ENCODE measurements at regions not wholly inside any gene's neighbourhood (a gene's known extent, or its start where the extent isn't known, plus 50 kb on each side); places are given as distances from the start of the nearest gene placed in this dataset.

DNA sequence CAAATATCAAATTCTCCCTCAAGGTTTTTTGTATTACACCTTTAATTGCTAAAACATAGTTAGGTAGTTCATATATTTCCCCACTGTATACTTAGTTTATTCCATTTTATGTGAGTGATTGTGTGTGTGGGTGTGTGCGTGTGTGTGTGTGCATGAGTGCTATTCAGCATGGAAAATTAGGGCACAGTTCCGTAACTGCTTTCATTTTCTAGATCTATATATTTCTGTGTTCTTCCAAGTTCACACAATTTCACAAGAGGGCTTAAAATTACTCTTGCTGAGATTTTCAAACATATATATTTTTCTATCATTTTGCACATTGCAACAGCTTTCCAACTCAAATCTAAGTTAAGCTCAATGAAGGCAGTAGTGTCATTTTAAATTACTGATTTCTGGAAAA lies 782.9 kb upstream of the SOX9 start:
- intact Hi-C loops (cut with micrococcal nuclease), result no loop called here
- Histone ChIP-seq H3K4me3 (no peak overlapping the region), H3K36me3 (no peaks in the 10 kb centered on the region), H3K9me3 (replicated peaks) (no peaks in the 10 kb centered on the region), H3K27ac (replicated peaks) (no peak overlapping the region), H3K4me1 (no peaks in the 10 kb centered on the region), H3K27me3 (ENCODE audit: low read depth) (no peaks in the 10 kb centered on the region)
- DNase-seq, result no peak
- TF ChIP-seq CTCF (IDR thresholded peaks at IDR 0.05; ENCODE audit: borderline replicate concordance), result no peak

DNA sequence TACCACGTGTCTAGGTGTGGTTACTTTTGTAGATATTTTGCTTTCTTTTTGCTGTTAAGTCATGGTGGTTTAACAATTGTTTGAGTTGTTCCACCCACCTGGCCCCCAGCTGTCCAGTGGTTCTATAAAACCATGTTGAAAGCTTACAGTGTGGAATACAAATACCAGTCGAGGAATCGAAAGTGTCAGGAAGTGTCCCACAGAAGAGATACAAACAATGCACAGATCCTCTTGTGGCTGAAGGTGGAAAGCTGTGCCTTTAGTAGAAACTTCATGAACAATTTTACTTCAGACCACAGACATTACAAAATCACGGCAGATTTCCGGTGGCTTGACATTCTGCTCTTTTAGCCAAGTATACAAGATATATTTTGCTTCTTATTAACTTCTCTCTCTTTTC lies 782.4 kb upstream of the SOX9 start:
- intact Hi-C loops (cut with micrococcal nuclease), result no loop called here
- no peak overlapping the region for H3K4me3 ChIP-seq
- H3K9me3 ChIP-seq (replicated peaks), result no peaks in the 10 kb centered on the region
- H3K36me3 ChIP-seq, result no peaks in the 10 kb centered on the region
- H3K4me1 ChIP-seq, result no peaks in the 10 kb centered on the region
- H3K27ac ChIP-seq (replicated peaks), result no peak overlapping the region
- no peaks in the 10 kb centered on the region for H3K27me3 ChIP-seq (ENCODE audit: low read depth)
- DNase-seq, result no peak
- TF ChIP-seq CTCF (IDR thresholded peaks at IDR 0.05; ENCODE audit: borderline replicate concordance), result no peak

GRCh38 chr17:71339206-71339605 lies 781.6 kb upstream of the SOX9 start:
- TF ChIP-seq CTCF (IDR thresholded peaks at IDR 0.05; ENCODE audit: borderline replicate concordance), result no peak
- no peaks in the 10 kb centered on the region for H3K9me3 ChIP-seq (replicated peaks)
- DNase-seq, result no peak
- no peak overlapping the region for H3K4me3 ChIP-seq
- H3K4me1 ChIP-seq, result no peaks in the 10 kb centered on the region
- no peak overlapping the region for H3K27ac ChIP-seq (replicated peaks)
- H3K27me3 ChIP-seq (ENCODE audit: low read depth), result no peaks in the 10 kb centered on the region
- intact Hi-C loops (cut with micrococcal nuclease), result no loop called here
- H3K36me3 ChIP-seq, result no peaks in the 10 kb centered on the region

GRCh38 chr17:71342737-71343136 lies 778.1 kb upstream of the SOX9 start:
- intact Hi-C loops (cut with micrococcal nuclease), result no loop called here
- no peaks in the 10 kb centered on the region for H3K27me3 ChIP-seq (ENCODE audit: low read depth)
- H3K4me3 ChIP-seq, result no peak overlapping the region
- DNase-seq, result no peak
- H3K9me3 ChIP-seq (replicated peaks), result no peaks in the 10 kb centered on the region
- no peak for TF ChIP-seq CTCF (IDR thresholded peaks at IDR 0.05; ENCODE audit: borderline replicate concordance)
- H3K27ac ChIP-seq (replicated peaks), result no peak overlapping the region
- H3K4me1 ChIP-seq, result no peaks in the 10 kb centered on the region
- H3K36me3 ChIP-seq, result no peaks in the 10 kb centered on the region

DNA sequence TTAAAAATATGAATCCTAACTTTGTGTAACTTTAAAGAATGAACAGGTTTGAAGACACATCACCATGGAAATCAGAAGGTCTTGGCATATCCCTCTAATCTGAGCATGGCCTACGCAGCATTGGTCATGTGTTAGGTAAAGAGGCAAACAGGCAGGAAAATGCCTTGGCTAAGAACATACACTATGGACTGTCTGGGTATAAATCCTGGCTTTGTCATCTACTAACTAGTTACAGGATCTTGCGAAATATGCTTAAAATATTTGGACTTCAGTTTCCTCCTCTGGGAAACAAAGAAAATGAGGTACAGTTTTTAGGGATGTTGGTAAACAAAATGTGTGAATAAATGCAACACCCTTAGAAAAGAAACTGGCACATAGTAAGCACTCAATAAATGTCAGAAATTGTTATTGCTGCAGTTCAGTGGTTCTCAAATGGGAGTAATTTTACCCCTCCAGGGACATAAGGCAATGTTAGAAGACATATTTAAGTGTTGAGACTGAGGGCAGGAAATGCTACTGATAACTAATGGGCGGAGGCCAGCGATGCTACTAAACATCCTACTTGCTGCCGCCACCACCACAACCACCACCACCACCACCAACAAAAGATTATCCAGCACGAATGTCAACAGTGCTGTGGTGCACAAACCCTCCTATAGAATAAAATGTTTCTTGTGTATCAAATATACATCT lies 770.8 kb upstream of the SOX9 start:
- H3K36me3 ChIP-seq, result no peaks in the 10 kb centered on the region
- no peak overlapping the region for H3K4me3 ChIP-seq
- TF ChIP-seq CTCF (IDR thresholded peaks at IDR 0.05; ENCODE audit: borderline replicate concordance), result no peak
- peaks cover 6% of the 10 kb centered on the region for H3K9me3 ChIP-seq (replicated peaks)
- H3K27ac ChIP-seq (replicated peaks), result no peak overlapping the region
- H3K27me3 ChIP-seq (ENCODE audit: low read depth), result no peaks in the 10 kb centered on the region
- DNase-seq, result no peak
- no peaks in the 10 kb centered on the region for H3K4me1 ChIP-seq
- intact Hi-C loops (cut with micrococcal nuclease), result no loop called here
